Type B pancreatic cell (in vitro differentiated cells): ENCODE measurements at regions not wholly inside any gene's neighbourhood (a gene's known extent, or its start where the extent isn't known, plus 50 kb on each side); places are given as distances from the start of the nearest gene placed in this dataset.

Experiments used
- DNase-seq: peaks from one replicate; pipeline ENCODE4 v3.0.0; 2021; ENCODE audit warnings: mixed read lengths; ENCODE audit not compliant: unreplicated experiment; ENCODE audit errors: extremely low spot score
- H3K27ac Mint-ChIP-seq: 2 replicates; pipeline ENCODE4 v1.8.0; 2021; ENCODE audit warnings: mild to moderate bottlenecking, mixed read lengths
- H3K27me3 Mint-ChIP-seq: 2 replicates; pipeline ENCODE4 v1.8.0; 2021; ENCODE audit warnings: mixed read lengths
- H3K36me3 Mint-ChIP-seq: 2 replicates; pipeline ENCODE4 v1.8.0; 2021; ENCODE audit warnings: mixed read lengths
- H3K4me1 Mint-ChIP-seq: one replicate; pipeline ENCODE4 v1.8.0; 2021; ENCODE audit warnings: mixed read lengths; ENCODE audit not compliant: unreplicated experiment
- H3K4me3 Mint-ChIP-seq: 2 replicates; pipeline ENCODE4 v1.8.0; 2021; ENCODE audit warnings: mild to moderate bottlenecking, mixed read lengths
- H3K9me3 Mint-ChIP-seq: 2 replicates; pipeline ENCODE4 v1.8.0; 2021; ENCODE audit warnings: mixed read lengths
- TF ChIP-seq, protein P1 (sequence below): fragments of 200-600 bp; sonication (generic); conservative IDR thresholded peaks from 2 replicates; pipeline ENCODE4 v1.5.0; 2021; ENCODE audit warnings: antibody characterized with exemption, mild to moderate bottlenecking

DNA sequence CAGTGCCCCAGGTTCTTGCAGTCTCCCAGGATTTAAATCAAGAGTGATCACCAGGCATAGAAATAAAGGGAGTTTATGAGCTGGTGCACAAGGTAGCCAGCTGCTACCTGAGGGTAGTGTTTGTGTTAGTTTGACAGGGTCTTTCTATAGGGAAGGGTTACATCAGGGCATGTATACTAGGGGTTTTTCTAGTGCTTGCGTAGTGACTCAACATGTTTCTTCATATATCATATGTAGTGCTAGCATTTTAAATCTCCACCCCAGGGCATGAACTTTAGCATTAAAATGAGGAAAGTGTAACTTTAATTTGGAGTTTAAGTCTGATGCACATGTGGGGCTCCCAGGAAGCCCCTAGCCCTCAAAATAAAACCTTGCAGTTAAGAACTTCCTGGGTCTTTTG is 86.5 kb upstream of the TNR start:
- H3K27me3 Mint-ChIP-seq, result no peaks in the 10 kb centered on the region
- no peak overlapping the region for H3K27ac Mint-ChIP-seq
- H3K36me3 Mint-ChIP-seq, result no peaks in the 10 kb centered on the region
- H3K4me3 Mint-ChIP-seq, result no peak overlapping the region
- no peak for DNase-seq
- TF ChIP-seq, protein P1, sequence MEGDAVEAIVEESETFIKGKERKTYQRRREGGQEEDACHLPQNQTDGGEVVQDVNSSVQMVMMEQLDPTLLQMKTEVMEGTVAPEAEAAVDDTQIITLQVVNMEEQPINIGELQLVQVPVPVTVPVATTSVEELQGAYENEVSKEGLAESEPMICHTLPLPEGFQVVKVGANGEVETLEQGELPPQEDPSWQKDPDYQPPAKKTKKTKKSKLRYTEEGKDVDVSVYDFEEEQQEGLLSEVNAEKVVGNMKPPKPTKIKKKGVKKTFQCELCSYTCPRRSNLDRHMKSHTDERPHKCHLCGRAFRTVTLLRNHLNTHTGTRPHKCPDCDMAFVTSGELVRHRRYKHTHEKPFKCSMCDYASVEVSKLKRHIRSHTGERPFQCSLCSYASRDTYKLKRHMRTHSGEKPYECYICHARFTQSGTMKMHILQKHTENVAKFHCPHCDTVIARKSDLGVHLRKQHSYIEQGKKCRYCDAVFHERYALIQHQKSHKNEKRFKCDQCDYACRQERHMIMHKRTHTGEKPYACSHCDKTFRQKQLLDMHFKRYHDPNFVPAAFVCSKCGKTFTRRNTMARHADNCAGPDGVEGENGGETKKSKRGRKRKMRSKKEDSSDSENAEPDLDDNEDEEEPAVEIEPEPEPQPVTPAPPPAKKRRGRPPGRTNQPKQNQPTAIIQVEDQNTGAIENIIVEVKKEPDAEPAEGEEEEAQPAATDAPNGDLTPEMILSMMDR, result no peak
- no peaks in the 10 kb centered on the region for H3K9me3 Mint-ChIP-seq
- peaks cover 4% of the 10 kb centered on the region for H3K4me1 Mint-ChIP-seq

DNA sequence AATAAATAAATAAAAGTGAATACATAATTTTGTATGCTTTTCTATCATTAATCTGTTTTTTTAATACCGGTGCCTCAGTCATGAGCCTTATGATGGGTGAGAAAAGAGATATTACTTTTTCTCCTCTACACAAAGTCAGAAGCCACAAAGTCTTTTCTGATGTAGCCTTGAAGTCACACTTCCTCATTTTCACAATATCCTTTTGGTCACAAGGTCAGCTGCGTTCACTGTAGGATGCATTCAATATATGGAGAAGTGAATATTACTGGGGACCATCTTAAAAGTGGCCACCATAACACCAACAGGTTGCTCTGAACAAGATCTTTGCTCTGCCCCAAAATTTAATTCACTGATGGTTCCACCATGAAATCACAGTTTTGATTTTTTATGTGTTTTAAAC is 83.3 kb upstream of the TNR start:
- no peak overlapping the region for H3K27ac Mint-ChIP-seq
- H3K36me3 Mint-ChIP-seq, result no peaks in the 10 kb centered on the region
- H3K9me3 Mint-ChIP-seq, result no peaks in the 10 kb centered on the region
- no peaks in the 10 kb centered on the region for H3K27me3 Mint-ChIP-seq
- TF ChIP-seq, protein P1, result no peak
- H3K4me1 Mint-ChIP-seq, result peaks cover 4% of the 10 kb centered on the region
- no peak for DNase-seq
- no peak overlapping the region for H3K4me3 Mint-ChIP-seq

DNA sequence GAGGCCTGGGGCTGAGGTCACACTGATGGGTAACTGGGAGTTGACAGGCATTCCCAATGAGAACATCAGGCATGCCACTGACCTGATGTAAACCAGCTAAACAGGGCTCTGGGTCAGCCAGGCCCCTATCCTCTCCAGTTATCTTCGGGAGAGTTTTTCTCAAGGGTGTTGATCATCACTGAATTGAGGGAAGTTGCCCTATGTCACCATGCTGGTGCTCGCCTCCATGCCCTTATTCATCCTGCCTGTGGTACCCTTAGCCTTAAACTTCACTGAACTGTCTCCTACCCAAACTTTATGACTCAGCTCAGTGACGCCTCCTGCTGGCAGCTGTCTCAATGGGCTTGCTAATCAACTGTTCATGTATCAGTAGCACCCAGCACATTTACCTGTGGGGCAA is 80.7 kb upstream of the TNR start:
- no peak for DNase-seq

DNA sequence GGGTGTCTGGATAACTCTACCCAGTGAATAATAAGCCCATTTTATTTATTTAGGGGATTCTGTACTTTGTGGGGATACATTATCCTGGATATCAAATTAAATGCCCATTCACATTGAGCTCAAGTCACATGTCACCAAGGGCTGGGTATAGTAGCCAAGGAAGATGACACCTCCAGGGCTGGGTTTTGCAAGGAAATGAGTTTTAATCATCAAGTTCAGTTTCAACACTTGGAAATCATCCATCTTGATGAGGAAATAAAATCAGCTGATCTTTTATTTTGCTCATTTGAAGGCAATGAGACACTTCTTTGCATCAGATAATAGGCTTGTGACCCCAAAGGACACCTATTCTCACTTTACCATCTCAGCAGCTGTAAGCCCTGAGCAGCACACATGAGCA is 80.0 kb upstream of the TNR start:
- Mint-ChIP-seq H3K9me3 (no peaks in the 10 kb centered on the region), H3K4me3 (no peak overlapping the region), H3K27me3 (no peaks in the 10 kb centered on the region), H3K36me3 (no peaks in the 10 kb centered on the region), H3K4me1 (no peaks in the 10 kb centered on the region), H3K27ac (no peak overlapping the region)
- TF ChIP-seq, protein P1, result no peak
- DNase-seq, result no peak

More for the DNA sequence above, 80.7 kb upstream of the TNR start:
- no peaks in the 10 kb centered on the region for H3K9me3 Mint-ChIP-seq
- no peaks in the 10 kb centered on the region for H3K36me3 Mint-ChIP-seq
- H3K4me1 Mint-ChIP-seq, result no peaks in the 10 kb centered on the region
- H3K27ac Mint-ChIP-seq, result no peak overlapping the region
- no peaks in the 10 kb centered on the region for H3K27me3 Mint-ChIP-seq
- no peak overlapping the region for H3K4me3 Mint-ChIP-seq
- TF ChIP-seq, protein P1, result peak; percentile 48

DNA sequence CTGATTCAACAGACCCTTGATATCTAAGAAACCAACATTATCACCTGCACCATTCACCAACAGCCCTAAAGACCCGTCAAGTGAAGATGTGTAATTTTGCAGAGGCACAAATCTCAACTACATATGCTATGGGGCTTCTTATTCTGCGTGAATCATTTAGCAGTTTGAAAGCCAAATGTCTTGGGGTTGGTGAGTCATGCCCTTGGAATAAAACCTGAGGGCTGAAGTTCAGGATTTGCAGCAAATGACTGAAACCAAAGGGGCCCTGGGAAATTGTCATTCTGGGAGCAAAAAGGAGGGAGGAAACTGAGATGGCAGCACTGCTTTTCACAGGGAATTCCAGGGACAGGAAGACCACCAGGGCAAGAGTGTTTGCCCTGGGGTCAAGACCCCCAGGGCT is 79.2 kb upstream of the TNR start:
- H3K27me3 Mint-ChIP-seq, result no peaks in the 10 kb centered on the region
- no peak overlapping the region for H3K4me3 Mint-ChIP-seq
- no peak for DNase-seq
- no peak overlapping the region for H3K27ac Mint-ChIP-seq
- no peaks in the 10 kb centered on the region for H3K9me3 Mint-ChIP-seq
- H3K36me3 Mint-ChIP-seq, result no peaks in the 10 kb centered on the region
- no peaks in the 10 kb centered on the region for H3K4me1 Mint-ChIP-seq
- TF ChIP-seq, protein P1, result no peak

DNA sequence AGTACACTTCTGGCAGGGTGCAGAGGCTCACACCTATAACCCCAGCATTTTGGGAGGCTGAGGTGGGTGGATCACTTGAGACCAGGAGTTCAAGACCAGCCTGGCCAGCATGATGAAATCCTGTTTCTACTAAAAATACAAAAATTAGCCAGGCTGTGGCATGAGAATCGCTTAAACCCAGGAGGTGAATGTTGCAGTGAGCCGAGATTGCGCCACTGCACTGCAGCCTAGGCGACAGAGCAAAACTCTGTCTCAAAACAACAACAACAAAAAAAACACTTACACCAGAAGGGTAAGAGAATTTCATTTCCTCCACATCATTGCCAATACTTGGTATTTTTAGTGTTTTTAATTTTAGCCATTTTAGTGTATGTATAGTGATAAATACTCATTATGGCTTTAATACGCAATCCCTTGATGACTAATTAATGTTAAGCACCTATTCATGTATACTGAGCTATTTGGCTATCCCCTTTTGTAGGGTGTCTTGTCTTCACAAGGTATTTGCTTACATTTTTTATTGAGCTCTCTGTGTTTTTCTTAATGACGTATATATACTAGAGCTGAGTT is 77.1 kb upstream of the TNR start:
- no peaks in the 10 kb centered on the region for H3K4me1 Mint-ChIP-seq
- H3K9me3 Mint-ChIP-seq, result no peaks in the 10 kb centered on the region
- no peaks in the 10 kb centered on the region for H3K36me3 Mint-ChIP-seq
- H3K4me3 Mint-ChIP-seq, result no peak overlapping the region
- no peak for DNase-seq
- no peaks in the 10 kb centered on the region for H3K27me3 Mint-ChIP-seq
- no peak overlapping the region for H3K27ac Mint-ChIP-seq
- TF ChIP-seq, protein P1, result no peak
